Activated CD4-positive, alpha-beta T cell treated with anti-CD3 and anti-CD28 coated beads, Interleukin-2, amount 50 U/mL, for 1 hour (primary cell): ENCODE measurements at regions not wholly inside any gene's neighbourhood (a gene's known extent, or its start where the extent isn't known, plus 50 kb on each side); places are given as distances from the start of the nearest gene placed in this dataset.

Experiments
- DNase-seq: peaks from one replicate; pipeline ENCODE4 v3.0.0-alpha.2; 2020

DNA sequence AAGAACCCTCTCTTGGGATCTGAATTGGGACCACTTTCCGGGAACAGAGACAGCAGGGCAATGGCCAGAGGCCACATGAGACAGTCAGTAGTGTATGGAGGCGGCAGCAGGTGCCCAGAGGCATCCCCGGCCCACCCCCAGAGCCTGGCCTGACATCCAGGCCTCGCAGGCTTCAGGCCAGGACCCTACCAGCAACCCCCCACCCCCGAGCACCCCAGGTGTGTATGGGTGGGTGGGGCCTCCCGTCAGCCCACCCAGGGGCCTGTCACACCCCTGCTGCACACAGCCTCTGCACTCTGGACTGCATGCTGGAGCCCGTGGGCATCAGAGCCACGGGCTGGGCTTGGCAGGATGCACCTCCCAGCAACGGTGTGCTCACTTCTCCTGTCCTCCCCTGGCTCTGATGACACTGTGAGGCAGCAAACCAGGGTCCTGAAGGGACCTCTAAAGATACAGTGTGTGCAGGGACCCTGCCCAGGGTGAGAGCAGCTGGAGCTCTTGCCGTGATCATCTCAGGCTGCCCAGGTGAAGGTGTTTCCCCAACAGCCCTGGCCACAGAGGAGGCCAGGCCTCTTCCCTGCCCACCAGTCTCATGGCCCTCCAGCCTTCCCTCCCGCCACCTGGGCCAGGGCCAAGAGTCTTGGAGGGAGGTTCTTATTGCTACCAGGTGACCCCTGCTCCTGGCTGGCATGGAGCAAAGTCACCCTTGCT is 88.8 kb upstream of the SEPTIN5 start:
- DNase-seq, result no peak

DNA sequence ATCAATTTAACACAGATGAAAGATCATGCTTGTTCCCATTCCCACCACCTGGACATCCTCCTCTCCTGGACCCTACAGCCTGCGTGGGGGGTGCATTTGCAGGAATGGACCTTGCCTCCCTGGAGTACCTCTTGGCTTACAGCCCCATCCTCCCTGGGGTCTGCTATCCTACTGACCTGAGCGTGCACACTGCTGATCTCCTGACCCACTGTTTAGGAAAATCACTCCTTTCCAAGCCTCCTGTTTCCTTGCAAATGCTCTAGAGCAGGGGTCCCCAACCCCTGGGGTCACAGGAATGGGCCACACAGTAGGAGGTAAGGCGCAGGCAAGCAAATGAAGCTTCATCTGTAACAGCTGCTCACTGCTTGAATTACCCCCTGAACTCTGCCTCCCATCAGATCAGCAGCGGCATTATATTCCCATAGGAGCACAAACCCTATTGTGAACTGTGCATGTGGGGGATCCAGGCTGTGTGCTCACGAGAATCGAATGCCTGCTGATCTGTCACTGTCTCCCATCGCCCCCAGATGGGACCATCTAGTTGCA is 88.2 kb upstream of the SEPTIN5 start:
- DNase-seq, result no peak

DNA sequence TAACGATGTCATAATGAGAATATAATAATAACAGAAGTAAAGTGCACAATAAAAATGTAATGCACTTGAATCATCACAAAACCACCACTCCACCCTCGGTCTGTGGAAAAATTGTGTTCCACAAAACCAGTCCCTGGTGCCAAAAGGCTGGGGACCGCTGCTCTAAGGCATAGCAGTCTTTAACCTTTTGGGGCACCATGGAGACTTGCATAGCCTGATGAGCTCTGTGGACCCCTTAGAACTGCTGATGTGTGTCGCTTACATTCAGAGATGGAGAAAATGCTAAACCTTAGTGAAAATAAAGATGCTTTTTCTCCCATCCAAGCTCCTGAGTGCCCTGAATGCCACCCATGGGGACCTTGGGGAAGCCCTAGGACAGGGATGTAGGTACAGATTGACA is 87.6 kb upstream of the SEPTIN5 start:
- DNase-seq, result no peak

DNA sequence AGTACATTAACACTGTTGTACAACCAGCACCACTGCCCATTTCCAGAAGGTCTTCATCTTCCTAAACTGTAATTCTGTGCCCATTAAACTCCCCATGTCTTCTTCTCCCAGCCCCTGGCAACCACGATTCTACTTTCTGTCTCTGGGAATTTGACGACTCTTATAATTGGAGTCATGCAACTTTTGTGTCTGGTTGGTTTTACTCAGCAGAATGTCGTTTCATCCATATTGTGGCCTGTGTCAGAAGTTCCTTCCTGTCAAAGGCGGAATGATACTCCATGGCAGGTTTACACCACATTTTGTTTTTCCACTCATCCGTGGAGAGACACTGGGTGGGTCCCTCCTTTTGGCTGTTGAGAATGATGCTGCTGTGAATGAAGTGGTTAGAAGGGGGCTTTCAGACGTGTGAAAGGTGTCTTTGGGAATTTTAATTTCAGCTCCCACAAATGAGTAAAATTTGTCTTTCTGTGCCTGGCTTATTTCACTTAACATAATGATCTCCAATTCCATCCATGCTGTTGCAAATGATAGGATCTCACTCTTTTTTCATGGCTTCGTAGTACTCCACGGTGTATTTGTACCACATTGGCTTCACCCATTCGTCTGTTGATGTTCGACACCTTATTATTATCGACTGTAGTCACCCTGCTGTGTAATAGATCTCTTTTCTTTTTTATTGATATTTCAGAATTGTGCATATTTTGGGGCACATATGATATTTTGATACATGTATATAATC is 86.1 kb upstream of the SEPTIN5 start:
- no peak for DNase-seq

DNA sequence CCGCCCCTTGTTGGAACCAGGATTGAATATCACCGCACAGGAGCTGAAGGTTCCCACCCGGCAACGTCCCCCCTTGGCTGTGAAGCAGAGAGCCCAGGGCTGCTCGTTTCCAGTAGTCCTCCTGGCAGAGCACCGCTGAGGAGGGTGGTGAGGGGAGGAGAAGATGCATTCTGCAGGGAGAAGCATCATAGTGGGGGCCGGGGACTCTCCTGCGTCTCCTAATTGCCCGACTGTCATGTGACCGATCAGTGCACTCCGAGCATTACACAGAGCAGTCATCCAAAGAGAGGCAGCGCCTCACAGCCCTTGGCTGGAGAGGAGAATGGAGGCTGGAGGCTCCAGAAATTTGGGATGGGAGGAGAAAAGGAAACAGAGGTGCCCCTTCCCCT is 85.0 kb upstream of the SEPTIN5 start:
- no peak for DNase-seq

DNA sequence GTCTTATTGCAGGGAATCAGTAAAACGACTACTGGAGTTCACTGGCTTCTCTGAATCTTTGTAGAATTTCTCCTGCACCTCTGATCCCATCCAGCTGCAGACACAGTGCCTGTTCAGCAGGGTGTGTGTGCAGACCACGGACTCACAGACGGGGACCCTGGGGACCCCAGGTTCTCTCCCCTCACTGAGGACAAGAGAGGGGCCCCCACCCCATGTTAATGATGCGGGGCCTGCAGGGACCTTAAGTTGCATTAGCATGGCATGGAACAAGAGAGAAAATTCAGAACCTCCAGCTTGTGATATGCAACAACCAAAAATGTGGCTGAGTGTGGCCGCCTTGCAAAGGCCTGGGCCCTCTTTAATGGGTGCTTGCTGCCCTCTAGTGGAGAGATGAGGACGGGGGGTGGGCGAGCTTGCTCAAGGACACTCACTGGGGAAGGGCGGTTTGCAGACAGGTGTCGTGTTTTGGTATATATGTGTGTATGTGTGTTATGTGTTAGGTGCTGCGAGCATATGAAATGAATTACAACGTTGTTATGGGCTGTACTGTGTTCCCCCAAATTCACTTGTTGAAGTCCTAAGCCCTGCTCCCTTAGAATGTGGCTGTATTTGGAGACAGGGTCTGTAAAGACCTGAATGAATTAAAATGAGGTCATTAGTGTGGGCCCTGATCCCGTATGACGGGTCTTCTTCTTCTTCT is 84.4 kb upstream of the SEPTIN5 start:
- DNase-seq, result peak; percentile 86

DNA sequence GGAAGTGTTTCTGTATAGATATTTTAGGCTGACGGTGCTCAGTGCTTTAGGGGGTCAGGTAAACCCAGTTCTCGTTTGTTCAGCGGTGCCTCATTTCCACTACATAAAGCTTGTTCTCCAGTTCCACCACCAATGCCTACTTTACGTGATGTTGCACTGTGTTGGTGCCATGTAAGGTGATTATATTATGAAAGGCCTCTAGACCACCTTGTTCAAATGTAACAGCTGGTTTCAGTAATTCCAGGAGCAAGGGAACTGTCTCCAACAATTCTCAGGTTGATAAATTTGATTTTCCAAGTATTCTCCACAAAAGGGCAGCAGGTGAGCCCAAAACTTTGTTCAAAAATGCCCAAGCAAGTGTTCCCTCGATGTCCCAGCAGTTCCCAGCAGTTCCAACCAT is 83.7 kb upstream of the SEPTIN5 start:
- DNase-seq, result no peak

DNA sequence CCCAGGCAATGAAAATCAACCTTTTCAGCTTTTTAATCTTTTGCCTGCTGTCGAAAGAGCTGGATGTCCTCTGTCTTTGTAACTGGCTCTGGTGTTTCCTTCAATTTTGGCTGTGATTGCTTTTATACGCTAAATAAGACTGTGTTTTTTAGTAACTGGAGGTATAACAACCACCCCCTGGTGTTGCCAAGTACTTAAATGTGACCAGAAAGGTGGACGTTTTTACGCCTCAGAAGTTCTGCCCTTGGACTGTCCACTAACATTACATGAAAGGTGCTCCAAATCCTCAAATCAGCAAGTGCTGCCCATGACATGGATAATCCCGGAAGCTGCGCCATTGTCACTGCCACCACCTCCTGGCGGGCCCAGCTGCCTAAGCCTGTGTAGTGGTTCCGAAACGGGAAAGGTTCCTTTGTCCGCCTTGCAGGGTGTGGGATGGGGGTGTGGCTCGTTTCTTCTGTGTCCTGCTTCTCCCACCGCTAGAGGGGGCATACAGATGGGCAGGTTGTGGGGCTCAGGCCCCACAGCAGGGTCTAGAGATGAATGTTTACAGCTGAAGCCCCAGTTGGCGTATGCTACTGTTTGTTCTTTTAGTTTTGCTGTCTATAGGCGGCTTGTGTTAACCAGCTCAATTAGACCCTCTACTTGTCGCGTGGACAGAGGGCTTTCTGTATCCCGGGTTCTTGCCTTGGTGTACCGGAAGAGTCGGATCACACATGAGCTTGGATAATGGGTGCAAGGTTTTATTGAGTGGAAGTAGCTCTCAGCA is 82.2 kb upstream of the SEPTIN5 start:
- DNase-seq, result no peak

DNA sequence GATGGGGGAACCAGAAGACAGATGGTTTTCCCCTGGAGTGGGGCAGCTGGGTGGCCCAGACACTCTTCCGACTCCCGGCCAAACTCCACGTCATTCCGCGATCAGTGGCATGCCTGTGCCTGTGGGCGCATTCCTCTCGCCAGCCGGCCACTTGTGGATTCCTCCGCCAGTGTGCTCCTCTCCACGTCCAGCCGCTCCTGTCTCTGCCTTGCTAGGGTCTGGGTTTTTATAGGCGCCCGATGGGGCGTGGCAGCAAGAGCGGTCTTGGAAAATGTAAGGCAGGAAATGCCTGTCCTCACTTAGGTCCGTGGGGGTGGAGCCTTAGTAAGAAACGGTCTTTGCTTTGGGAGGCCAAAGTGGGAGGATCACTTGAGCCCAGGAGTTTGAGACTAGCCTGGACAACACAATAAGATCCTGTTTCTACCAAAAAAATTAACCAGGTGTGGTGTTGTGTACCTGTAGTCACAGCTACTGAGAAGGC is 81.6 kb upstream of the SEPTIN5 start:
- DNase-seq, result no peak

DNA sequence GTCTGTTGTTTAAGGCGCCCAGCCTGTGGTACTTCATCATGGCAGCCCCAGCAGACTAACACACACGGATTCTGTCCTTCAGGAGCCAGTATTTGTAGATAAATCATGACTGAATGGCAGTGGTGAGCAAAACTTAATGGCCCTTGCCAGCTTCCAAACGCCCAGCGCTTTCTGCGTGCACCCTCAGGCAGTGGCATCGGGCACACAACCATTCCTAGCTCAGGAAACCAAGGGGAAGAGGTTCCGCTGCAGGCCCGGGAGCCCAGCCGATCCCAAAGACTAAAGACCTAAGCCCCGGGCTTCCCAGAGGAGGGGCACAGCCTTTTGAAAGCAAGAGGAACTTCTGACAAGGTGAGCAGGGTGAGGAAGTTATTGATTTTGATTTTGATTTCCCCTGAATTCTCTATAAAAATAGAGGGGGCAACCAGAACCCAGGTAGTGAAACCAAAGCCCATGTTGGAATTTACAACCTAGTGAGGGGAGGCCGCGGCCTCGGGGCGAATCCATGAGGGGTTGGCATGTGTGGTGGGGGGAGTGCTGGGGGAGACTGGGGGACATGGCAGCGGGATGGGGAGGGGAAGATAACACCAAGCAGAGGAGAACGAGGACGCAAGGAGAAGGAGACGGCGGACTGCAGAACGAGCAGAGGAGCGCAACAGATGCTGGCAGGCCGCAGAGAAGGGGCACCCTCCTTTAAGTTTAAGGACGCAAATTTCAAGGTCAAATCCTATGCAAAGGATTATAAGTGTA is 79.9 kb upstream of the SEPTIN5 start:
- DNase-seq, result no peak

DNA sequence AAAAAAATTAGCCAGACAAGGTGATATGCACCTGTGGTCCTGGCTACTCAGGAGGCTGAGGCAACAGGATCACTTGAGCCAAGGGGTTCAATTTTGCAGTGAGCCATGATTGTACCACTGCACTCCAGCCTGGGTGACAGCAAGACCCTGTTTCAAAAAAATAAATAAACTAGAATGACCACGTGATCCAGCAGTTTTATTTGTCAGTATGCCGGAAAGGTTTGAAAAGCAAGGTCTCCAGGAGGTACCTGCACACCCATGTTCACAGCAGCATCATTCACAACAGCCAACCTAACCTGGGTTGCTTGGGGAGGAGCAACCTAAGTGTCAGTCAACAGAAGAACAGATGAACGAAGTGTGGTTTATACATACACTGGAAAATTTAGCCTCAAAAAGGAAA is 78.7 kb upstream of the SEPTIN5 start:
- DNase-seq, result no peak

DNA sequence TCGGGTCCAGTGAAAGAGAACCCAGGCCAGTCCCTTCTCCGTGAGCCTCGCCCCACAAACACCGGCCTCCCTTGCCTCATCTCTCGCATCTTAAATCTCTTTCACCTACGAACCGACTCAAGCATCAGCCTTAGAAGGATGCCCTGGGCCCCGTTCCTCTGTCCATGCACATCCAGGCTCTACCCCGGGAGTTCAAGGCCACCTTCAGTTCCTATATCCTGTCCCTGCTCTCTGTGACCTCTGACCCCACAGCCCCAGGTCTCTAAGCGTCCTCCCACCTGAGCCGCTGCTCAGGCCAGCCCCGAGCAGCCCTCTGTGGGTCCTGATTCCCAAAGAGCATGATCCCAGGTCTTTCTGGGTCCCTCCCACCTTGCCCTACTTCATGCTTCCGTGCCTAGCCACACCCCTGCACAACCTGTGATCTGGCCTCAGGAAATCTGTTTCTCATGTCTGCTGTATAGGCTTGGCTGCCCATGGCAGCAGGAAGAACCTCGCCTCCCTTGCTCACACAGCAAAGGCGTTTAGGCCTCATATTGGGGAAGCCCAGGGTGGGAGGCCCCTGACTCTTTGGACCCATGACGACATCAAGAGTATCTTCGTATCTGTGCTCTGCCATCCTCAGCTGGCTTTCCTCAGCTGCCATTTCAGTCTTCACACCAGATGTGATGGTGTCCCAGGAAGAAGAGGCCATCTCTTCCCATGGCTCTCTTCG is 77.5 kb upstream of the SEPTIN5 start:
- no peak for DNase-seq

DNA sequence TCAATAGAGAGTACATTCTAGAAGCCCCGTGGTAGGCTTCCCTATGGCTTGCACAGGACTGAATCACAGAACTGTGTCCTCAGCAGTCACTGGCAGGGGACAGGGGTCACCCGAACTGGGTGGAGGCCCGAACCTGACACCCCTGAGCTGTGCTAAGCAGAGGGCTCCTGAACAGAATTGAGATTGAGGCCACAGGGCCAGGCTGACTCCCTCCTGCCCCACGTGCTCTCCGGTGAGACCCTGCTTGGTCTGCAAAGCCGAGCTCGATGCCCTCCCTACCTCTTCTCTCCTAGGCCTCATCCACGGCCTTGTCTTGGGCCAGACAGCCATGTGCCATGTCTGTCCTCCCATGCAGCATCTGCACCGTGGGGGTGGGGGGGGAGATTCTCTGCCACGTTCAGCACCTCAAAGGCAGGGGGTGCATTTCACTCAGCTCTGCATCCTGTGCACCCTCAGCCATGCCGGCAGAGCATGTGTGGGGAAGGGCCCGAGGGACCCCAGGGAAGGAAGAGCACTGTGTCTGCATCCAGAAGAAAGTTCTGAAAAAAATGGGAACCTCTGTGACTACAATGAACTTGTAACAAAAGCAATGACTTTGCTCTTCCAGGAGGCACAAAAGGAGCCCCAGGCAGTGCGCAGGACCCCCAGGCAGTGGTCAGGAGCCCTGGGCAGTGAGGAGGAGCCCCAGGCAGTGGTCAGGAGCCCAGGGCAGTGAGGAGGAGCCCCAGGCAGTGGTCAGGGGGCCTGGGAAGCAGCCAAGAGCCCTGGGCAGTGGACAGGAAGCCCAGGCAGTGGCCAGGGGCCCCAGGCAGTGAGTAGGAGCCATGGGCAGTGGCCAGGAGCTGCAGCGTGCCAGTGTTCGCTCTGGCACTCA is 76.7 kb upstream of the SEPTIN5 start:
- no peak for DNase-seq

DNA sequence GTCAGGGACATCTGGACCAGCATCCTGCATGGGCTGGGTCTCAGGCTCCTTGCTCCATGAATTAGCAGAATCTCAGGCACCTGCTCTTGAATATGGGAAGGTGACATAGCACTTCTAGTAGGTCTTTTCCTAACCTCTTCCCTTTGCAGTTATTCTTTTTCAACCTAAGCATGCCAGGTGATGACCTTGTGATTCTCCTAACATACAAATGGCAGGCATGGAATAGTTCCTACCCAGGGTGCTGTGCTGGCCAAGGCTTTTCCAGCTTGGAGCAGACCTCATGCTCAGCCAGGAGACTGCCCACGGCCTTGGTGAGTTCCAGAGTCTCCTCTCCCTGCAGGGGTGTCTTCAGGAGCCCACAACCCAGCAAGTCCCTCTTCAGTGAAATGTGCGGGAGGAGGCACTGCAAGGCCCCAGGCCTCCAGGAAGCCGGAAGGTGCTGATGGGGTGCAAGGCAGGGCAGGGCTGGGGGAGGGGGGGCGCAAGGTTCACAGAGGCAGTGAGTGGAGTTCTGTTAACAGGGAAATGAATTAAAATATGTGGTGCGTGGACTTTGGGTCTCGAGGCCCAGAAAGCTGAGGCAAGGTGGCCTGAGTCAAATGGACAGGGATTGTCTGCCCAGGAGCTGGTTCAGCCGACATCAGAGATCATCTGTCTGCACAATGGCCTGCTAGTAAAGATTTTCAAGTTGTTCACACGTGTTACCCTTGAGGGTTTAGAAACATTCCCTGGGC is 75.9 kb upstream of the SEPTIN5 start:
- no peak for DNase-seq

DNA sequence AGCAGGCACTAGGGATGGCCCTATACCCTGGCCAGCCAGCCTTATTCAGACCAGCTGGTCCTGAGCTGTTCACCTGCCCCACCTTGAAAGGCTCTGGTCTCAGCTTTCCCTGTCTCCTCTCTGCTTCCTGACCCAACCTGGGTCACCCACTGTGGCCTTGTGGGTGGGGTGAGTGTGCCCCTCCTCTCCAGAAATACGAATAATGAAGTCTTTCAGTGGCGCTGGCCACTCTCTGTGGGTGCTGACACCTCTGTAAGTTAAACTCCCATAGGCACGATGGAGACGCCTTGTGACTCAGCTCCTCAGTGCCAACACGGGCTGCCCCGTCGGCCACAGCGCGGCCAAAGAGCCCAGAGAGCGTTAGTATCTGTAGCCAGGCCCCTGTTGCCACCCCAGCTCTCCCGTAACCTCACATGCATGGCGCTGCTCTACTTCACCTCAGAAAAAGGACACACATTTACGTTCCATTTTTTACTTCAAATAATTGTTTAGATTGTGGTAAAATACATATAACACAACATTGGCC is 74.6 kb upstream of the SEPTIN5 start:
- DNase-seq, result no peak

DNA sequence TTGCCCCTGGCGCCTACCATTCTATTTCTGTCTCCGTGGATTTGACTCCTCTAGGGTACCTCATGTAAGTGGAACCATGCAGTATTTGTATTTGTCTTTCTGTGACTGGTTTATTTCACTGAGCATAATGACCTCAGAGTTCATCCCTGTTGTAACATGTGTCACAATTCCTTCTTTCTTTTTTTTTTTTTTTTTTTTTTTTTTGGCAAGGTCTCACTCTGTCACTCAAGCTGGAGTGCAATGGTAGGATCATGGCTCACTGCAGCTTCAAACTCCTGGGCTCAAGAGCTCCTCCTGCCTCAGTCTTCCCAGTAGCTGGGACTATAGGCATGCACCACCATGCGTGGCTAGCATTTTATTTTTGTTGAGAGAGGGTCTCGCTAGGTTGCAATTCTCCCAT is 74.0 kb upstream of the SEPTIN5 start:
- no peak for DNase-seq

DNA sequence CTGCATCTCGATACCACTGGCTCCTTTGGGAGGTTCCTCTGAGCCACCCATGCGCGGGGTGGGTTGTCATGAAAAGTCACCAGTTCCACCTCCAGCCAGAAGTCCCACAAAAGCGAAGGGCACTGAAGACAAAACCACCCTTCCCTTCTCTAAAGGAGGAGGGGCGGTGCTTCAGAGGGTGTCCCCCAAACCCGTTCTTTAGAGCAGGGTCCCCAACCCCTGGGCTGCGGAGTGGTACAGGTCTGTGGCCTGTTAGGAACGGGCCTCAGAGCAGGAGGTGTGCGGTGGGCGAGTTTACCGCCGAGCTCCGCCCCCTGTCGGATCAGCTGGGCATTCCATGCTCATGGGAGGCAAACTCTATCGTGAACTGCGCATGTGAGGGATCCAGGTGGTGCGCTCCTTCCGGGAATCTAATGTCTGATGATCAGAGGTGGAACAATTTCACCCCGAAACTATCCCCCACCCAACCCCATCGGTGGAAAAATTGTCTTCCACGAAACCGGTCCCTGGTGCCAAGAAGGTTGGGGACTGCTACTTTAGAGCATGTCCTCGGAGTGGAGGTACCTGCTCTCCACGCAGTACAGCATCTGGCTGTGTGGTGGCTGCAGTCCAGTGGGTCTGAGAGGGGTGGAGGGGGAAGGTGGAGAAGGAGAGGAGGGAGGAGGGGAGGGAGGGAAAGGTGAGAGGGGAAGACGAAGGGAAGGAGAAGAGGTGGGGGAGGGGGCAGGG is 72.9 kb upstream of the SEPTIN5 start:
- no peak for DNase-seq

DNA sequence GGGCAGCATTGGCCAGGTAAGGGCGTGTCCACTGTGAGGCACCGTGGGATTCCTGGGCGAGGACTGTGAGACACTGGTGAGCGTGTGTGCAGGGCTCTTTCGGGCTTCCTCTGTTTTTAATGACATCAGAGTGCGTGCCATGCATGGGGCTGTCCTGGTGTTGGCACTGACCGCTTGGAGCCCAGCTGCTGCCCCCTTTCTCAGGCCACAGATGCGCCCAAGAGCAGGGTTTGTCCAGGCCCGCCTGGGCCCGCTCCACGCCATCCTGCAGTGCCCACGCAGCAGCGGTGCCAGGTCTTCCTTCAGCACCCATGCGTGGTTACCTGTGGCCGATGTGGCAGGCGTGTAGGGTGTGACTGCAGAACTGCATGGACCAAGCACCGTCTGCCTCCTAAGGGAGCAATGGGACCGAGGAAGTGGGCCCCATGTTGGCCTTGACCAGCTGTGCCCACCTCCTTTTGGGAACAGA is 72.3 kb upstream of the SEPTIN5 start:
- DNase-seq, result no peak
